ENCODE measurements at regions not wholly inside any gene's neighbourhood (a gene's known extent, or its start where the extent isn't known, plus 50 kb on each side); places are given as distances from the start of the nearest gene placed in this dataset.

GRCh38 chr15:96606617-96607016 lies 276.1 kb downstream of the NR2F2 start:
- TF ChIP-seq CTCF (IDR thresholded peaks at IDR 0.05; ENCODE audit: low read depth, low read length, poor library complexity, severe bottlenecking) (no peak), EZH2phosphoT487 (IDR thresholded peaks at IDR 0.05; ENCODE audit: borderline replicate concordance, low read length) (no peak)
